ENCODE measurements at regions not wholly inside any gene's neighbourhood (a gene's known extent, or its start where the extent isn't known, plus 50 kb on each side); places are given as distances from the start of the nearest gene placed in this dataset.
"Not testable (repeated sequence)": the region's sequence is repeated elsewhere in the genome, so short reads cannot be mapped to it uniquely, and the experiment has no call there.

DNA sequence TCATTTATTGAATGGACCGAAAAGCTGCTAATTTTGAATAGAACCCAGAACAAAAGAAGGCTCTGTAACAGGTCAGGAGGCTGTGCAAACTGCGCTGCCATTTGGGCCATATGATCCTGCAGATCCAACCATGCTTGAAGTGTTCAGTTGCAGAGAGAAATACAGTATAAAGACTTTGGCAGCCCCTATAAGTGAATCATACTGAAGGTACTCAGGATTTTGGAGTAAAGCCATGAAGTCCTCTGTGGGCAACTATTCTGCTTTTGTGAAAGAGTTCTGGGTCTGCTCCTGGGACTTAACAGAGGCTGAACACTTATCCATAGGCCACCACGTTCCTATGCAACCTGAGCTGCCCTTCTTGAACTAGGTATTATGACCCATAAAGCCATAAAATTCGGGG lies 1613.6 kb upstream of the PRMT6 start:
- no peak for DNase-seq

DNA sequence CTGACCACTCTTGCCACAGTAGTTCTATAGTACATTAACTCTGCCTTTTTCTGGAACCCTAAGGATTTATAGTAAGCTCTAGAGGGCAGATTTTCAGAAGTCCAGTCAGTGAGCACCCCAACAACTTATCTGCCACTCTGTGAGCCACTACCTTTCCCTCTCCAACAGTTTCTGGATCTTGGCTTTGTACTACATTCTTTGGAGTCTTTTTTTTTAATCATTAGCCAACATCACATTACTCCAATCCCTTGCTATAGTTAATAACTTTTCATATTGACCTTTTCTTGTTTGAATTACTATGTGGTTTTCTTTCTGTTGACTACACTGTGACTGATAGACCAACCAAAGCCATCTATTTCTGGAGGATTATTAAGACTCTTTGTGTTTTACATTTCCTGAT lies 1596.7 kb upstream of the PRMT6 start:
- DNase-seq = no peak

DNA sequence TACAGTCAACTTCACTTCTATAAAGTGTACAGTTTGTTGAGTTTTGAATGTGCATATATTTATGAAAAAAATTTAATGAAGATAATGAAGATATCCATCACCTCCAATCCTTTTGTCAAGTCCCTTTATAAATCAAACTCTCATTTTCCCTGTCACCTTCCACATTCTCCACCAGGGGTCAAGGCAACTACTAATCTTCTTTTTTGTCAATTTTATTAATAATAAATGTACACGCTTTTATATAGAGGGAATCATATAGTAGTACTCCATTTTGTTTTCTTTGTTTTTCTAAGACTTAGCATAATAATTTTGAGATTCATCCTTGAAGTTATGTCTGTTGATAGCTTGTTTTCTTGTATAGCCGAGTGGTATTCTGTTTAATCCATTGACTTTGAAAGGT lies 1594.2 kb upstream of the PRMT6 start:
- DNase-seq = no peak

DNA sequence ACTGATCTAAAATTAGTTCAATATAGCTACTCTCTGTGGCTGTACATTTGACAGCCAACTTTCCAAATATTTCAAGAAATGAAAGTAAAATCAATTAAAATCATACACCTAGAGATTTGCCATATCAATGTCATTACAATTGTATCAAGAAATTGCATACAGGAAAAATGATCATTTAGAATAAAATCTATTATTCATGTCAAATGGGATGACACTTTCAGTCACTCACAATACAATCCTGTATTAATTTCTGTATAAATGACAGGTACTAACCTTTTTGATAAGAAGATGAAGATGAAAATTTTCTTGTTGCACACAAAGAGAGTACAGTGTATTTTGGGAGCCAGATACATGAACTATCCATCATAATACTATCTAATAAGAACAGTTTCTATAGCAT lies 1588.9 kb upstream of the PRMT6 start:
- no peak for DNase-seq

DNA sequence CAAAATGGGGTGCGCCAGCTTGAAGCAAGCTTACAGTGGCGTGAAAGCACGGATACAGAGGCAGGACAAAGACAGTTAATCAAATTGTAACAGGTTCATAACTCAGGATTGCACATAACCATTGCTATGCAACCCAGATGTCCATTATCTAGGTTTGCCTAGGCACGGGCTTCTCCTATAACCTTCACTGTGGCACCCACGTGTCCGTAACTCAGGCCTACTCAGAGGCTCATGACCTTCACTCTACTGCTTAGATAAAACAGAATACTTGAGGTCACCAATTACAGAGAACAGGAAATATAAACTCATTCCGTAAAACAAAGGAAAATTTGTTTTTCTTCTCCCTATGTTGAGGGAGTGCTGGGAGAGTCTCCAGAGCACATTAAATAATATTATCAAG lies 1585.9 kb upstream of the PRMT6 start:
- not testable (repeated sequence) for DNase-seq

DNA sequence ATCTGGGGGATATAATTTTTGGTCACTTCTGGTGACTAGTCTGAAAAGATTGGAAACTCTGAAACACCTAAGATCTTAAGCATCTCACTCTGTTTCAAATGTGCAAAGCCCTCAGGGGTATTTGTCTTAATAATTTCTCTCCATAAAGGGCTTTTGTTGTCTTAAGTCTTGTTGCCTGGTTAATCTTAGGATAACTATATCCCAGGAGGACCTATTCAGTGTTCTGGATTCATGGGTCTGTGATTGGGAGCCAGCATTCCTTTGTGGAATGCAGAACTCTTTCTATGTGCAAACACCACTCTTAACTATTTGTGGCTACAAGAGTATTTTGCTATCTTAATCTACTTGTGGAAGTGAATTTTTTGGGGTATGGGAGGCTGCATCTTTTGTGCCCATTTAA lies 1573.0 kb upstream of the PRMT6 start:
- DNase-seq = no peak

DNA sequence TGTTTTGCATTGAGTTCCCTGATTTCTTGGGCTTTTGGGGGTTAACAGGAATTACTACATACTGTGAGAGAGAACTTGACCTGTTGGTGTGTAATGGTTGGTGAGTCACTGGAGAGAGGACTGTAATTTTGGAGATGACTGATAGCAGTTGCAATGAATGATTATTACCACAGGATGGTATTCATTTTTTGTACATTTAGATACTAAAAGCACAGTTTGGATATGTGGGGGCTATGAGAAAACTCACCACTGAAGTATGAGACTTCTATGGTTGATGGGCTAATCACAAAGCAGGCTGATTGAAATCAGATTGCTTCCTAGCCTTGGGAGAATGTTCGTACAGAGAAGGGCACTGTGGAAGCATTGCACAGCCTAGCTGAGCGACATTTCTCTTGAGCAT lies 1571.3 kb upstream of the PRMT6 start:
- DNase-seq = no peak

DNA sequence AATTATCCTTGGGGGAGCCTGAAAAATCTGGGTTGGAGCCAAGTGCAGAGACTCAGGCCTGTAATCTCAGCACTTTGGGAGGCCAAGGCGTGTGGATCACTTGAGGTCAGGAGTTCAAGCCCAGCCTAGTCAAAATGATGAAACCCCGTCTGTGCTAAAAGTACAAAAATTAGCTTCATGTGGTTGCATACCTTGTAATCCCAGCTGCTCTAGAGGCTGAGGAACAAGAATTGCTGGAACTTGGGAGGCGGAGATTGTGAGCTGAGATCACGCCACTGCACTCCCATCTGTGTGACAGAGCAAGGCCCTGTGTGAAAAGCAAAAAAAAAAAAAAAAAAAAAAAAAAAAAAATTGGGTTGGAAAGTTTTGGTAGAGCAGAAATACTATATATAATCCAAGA lies 1563.6 kb upstream of the PRMT6 start:
- DNase-seq = no peak

DNA sequence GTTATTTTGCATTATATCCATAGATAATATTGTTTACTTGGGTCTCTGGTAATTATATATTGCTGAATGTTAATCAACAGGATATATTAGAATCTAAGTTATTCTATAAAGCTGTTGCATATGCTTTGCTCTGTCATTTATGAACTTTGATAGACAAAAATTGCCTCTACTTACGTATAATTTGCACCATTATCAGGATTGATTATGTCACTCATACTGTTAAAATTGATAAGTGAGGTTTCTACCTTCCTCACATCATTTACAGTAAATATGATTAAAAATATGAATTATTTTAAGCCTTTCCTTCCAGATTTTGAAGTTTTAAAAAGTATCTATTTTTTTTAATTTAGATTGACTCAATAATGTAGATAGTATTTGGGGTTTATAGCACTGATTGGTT lies 1540.4 kb upstream of the PRMT6 start:
- no peak for DNase-seq

DNA sequence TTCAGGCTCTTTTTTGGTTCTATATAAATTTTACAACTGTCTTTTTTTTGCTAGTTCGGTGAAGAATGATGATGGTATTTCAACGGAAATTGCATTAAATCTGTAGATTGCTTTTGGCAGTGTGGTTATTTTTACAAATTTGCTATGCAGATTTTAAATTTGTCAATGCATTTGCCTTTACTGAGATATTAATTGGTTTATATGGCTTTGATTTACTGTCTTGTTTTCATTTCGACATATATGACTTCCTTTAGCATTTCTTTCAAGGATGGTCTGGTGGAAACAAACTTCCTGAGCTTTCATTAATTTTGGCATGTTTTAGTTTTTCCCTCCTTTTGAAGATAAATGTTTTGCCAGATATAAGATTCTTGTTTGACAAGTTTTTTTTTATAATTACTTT lies 1522.5 kb upstream of the PRMT6 start:
- DNase-seq = no peak

DNA sequence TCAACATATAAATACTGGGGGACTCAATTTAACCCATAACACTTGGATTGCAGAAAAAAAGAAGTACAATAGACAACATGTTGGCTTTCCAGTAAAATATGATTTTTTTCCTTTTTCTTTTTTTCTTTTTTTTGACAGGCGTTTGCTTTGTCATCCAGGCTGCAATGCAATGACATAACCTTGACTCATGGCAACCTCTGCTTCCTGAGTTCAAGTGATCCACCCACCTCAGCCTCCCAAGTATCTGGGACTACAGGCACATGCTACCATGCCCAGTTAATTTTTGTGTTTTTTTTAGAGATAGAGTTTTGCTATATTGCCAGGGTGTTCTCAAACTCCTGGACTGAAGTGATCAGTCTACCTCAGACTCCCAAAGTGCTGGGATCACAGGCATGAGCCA lies 1512.0 kb upstream of the PRMT6 start:
- DNase-seq = no peak

DNA sequence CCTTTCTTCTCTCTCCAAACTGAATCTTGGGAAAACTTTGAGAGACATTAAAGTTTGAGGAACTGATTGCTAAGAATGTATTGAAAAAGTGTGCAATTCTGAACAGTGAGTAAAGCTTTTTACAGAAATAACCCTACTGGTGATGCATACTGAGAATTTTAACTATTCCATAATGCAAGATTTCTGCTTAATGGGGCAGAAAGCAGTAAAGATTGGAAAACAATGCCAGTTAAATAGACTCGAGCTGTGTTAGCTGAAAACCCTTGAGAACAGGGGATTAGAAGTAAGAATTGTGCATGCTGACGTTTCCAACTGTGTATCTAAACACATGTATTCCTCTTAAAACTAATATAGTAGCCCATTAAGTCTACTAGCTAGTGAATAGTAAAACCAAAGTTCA lies 1500.2 kb upstream of the PRMT6 start:
- DNase-seq = no peak

DNA sequence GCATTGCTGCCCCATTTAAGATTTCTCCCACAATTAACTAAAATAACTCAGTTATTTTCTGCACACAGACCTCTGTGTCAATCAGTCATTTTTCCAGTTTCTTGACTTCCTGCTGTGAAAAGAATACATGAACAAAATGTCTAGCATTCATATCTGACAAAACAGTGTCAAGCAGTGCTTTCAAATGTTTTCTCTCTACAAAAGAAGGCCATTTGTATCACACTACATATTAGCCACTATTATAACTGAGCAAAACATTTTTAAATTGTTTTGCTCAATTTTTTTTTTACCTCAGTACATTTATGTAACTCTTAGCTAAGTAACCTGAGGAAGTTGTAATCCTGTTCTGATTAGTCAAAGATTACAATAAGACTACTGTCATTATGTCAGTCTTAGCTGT lies 1498.5 kb upstream of the PRMT6 start:
- DNase-seq = no peak

DNA sequence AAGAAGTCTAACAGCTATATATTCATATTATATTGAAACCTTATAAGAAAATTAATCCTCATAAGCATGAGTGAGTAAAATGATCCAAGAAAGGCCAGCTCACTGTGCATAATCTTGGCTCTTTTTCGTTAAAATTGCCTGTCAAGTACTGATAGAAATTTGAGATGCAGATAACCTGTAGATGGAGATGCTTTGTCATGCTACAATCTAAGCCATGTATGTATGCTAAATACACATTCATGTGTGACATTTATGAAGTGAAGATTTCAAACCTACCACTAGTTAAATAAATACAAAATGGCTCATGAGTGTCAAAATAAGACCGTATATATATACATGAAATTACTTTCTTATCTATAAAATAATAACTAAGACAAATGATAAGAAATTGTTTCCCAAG lies 1491.5 kb upstream of the PRMT6 start:
- DNase-seq = no peak

DNA sequence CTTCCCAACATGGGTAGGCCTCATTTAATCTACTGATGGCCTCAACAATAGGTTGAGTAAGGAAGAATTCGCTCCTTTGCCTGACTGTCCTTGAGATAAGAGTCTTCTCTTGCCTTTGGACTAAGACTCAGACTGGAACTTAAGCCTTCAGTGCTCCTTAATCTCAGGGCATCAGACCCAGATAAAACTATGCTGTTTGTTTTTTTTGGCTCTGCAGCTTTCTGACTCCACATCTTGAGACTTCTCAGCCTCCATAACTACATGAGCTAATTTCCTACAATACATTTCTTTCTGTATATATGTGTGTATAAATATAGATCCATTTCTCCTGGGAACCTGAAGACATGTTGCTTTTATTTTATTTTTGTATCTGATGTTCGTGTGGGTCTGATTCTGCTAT lies 1470.7 kb upstream of the PRMT6 start:
- no peak for DNase-seq

DNA sequence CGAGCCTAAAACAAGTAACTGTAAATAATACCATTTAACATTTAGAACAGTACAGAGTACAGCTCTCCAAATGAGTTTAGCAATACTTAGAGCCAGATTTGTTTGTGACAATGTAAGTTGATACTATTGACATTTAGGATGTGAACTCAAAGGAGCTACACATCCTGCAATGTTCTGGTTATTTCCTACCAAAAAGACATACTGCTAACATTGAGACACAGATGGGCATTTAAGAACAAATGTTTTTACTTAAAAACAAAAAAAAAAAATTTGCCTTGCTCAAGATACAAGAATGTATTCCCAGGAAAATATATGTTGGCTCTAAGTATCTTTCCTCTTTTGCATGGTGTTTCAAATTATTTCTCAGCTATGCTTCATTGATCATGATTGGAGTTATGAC lies 1464.8 kb upstream of the PRMT6 start:
- peak; percentile 6 for DNase-seq

DNA sequence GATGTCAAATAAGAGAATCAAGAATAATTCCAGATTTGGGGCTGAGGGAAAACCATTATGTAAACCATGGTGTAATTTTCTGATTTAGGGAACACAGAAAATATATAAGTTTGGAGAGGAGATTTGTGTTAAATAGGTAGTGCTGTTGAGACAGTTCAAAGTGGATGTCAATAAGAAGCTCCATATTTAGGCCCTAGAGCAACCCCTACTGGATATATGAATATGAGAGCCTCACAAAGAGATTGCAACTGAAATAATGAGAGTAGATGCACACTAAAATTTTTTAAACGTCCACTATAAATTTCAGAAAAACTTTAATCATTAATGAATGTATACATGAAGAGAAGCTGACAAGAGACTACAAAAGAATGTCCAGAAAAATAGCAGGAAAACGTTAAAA lies 1447.8 kb upstream of the PRMT6 start:
- DNase-seq = no peak

DNA sequence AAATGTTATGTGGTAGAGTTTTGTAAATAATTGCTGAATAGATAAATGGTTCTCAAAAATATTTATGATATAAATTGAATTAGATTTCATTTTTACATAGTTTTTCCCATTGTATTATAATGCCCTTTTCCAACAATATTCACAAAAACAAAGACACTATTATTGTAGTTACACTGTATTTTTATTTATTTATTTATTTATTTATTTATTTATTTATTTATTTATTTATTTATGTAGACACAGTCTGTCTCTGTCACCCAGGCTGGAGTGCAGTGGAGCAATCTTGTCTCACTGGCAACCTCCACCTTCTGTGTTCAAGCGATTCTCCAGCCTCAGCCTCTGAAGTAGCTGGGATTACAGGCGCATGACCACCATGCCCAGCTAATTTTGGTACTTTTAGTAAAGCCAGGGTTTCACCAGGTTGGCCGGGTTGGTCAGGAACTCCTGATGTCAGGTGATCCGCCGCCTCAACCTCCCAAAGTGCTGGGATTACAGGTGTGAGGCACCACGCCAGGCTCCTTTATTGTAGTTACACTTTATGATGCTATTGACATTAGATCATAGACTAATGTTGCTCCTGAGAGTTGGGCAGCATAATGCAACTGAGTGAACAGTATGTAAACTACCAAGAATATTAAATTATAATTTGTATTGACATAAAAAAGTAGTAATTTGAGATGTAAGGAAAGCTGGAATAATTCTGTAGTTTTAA lies 1430.0 kb upstream of the PRMT6 start:
- no peak for DNase-seq

DNA sequence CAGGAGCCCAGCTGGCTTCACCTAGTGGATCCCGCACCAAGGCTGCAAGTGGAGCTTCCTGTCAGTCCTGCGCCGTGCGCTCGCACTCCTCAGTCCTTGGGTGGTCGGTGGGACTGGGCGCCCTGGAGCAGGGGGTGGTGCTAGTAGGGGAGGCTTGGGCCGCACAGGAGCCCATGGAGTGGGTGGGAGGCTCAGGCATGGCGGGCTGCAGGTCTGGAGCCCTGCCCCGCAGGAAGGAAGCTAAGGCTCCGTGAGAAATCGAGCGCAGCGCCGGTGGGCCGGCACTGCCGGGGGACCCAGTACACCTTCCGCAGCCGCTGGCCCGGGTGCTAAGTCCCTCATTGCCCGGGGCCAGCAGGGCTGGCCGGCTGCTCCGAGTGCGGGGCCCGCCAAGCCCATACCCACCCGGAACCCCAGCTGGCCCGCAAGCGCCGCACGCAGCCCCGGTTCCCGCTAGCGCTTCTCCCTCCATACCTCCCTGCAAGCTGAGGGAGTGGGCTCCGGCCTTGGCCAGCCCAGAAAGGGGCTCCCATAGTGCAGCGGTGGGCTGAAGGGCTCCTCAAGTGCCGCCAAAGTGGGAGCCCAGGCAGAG lies 1425.2 kb upstream of the PRMT6 start:
- DNase-seq = not testable (repeated sequence)

DNA sequence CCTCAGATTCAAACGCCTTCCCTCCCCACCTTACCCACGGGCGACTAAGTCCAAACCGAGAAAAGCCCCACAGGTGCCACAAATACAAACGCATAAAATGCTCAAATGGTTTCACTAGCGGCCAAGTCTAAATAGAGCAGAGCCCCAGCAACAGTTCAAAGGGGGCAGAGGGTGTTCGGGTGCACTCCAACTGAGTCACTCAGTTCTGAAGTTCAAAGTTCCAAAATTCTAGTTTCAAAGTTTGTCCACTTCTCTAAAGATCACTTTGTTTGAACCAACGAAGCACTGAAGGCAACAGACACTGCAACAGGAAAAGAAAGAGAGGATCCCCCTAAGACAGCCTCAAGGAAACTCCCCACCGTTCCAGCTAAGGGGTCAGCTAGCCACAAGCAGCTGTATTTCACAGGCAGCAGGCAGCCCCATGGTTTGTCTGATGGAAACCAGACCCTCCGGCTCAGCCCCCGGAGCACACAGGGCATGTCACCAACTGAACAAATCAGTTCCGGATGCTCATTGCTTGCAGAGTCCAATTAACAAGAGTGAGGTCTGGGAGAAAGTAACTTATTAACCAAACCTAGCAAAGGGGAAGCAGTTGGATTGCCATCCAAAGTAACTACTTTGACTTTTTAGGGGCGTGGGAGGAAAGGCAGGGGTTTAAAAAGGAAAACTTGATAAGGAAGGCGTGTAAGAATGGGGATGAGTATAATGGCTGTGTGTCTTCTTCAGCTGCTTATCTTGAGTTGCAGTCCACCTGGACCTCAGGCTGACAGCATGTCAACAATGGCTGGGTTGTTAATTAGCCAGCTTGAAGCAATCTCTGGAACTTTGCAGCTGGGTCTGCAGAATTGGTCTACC lies 1423.9 kb upstream of the PRMT6 start:
- DNase-seq = no peak

DNA sequence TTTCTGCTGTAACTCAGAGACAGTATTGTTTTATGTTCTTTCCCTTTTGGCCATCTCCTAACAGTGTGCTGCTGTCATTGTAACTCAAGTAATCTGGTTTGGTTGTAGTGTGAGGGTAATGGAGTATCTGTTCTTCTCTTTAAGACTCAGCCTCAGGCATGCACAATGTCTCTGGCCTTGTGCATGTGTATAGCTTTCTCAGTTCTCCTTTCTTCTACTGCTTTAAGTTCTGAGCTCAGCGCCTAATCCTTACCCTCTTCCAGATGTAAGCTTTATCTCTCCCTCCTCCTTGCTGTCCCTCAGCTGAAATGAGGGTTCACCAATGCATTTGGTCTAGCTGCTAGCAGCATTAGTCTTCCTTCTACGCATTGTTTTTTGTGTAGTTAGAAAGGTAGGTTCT lies 1420.4 kb upstream of the PRMT6 start:
- no peak for DNase-seq

DNA sequence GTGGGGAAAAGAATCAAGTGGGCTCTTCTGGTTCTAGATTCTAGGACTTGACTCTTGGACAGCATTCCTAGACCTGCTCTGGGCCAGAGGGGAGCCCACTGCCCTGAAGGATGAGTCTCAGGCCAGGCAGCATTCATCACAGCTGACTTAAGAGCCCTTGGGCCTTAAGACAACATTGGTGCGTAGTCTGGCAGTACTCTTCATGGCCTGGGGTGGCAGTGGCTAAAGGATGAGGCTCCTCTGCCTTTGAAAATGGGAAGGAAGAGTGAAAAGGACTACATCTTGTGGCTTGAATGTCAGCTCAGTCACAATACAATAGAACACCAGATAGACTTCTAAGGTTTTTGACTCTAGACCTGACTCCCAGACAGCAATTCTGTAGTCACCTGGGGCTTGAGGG lies 1415.1 kb upstream of the PRMT6 start:
- no peak for DNase-seq

DNA sequence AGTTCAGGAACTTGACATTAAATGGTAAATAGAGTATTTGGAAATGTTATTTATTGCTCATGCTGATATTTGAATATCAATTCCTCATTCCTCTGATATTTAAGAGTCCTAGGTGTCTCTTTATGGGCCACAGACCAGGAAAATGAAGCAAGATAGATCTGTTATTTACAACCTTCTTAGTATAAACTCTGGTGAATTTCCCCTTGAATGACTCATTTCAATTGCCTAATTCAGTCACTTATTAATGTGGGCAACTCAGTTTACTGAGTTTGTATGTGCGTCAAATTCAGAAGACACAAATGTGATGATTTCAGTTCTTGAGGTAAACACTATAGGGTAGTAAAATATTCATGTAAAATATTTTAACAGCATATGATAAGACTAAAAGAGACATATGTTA lies 1404.4 kb upstream of the PRMT6 start:
- no peak for DNase-seq

DNA sequence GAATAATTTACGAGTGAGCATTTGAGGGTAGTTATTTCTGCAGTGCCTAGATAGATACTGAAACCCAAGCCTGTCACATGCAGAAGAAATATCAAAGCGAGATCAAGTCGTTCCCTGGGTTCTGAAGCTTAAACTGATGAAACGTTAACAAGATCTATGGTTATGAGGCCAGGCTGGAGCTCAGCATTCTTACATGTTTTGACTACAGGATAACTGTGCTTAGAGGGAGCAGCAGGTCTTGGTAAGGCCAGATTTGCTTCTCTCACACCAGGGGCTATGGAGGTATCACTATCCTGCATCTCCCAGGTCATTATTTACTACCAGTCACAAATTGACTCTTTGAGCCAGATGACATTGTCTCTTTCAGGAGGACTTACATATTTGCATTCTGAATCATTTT lies 1401.4 kb upstream of the PRMT6 start:
- DNase-seq = no peak

All from SHP77 treated with DMSO at 0.1 percent for 48 hours (cell line).